SK-N-SH (cell line): ENCODE measurements at regions not wholly inside any gene's neighbourhood (a gene's known extent, or its start where the extent isn't known, plus 50 kb on each side); places are given as distances from the start of the nearest gene placed in this dataset.

Source experiments
- EP300 ChIP-seq, 2 experiments: IDR thresholded peaks; 2 replicates each; pipeline versions ENCODE4 v1.4.0 to v1.6.1; 2012; ENCODE audit warnings: borderline replicate concordance in 1 of 2, low read depth in 1 of 2, low read length in 1 of 2
- FOXJ3 ChIP-seq: sonication (generic); formaldehyde crosslinking; IDR thresholded peaks from 2 replicates; pipeline ENCODE4 v1.5.1; 2020; ENCODE audit warnings: mild to moderate bottlenecking, missing genetic modification reagents
- GABPA ChIP-seq: IDR thresholded peaks from 2 replicates; pipeline ENCODE4 v1.4.0; 2012; ENCODE audit warnings: low read depth, mild to moderate bottlenecking
- MXI1 ChIP-seq: IDR thresholded peaks from 2 replicates; pipeline ENCODE4 v1.6.1; 2012; ENCODE audit warnings: mild to moderate bottlenecking, low read depth, low read length, improper control_type of control experiment
- POLR2AphosphoS5 ChIP-seq: IDR thresholded peaks from 2 replicates; pipeline ENCODE4 v1.6.1; 2012; ENCODE audit warnings: low read depth, low read length
- TAF1 ChIP-seq: IDR thresholded peaks from 2 replicates; pipeline ENCODE4 v1.6.1; 2012; ENCODE audit warnings: low read depth, mild to moderate bottlenecking, low read length, moderate library complexity, borderline replicate concordance
- TF ChIP-seq, protein P1 (sequence below): fragments of 200-600 bp; sonication (generic); IDR thresholded peaks from 2 replicates; pipeline ENCODE4 v1.6.1; 2017; ENCODE audit warnings: antibody characterized with exemption, mild to moderate bottlenecking, moderate library complexity

DNA sequence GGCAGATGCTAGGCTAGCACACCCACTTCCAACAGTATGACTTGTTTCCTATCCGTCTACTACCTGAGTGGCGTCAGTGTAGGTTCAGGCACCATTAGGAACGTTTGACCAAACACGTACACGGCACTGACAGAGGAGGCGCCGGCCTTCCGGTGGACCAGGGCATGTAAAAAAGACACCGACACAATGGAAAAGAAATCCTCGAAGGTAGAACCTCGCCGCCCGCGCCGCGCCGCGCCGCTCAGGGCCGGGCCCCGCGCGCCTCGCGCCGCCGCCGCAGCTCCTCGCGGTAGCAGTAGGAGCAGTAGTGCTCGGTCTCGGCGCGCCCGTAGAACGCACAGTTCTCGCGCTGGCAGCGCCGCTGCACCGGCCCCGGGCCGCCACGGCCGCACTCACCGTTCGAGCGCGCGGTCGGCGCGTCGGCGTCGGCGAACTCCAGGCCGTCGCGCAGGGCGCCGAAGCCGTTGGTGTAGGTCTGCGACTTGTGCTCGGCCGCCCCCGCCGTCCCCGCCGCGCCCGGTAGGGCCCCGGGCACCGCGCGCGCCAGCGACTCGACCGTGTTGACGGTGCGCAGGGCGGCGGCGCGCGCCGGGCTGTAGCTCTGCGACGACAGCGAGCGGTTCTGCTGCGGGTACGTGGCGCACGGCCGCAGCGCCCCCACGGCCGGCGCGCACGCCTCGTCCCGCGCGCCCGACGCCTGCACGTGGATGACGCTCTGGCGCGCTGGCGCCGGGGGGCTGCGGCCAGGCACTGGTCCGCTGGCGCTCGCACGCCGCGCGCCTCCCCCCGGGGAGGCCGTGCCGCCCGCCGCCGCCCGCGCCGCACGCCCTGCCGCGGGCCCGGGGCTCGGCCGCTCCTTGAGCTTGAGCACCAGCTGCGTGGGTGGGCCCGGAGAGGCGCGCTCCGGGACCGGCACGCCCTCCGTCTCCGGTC, 156.7 kb downstream of the KLF13 start:
- no peak for TF ChIP-seq TAF1
- no peak for TF ChIP-seq POLR2AphosphoS5
- TF ChIP-seq EP300 (IDR thresholded peaks at IDR 0.05; ENCODE audit: borderline replicate concordance in 1 of 2, low read depth in 1 of 2, low read length in 1 of 2): no peak
- TF ChIP-seq, protein P1, sequence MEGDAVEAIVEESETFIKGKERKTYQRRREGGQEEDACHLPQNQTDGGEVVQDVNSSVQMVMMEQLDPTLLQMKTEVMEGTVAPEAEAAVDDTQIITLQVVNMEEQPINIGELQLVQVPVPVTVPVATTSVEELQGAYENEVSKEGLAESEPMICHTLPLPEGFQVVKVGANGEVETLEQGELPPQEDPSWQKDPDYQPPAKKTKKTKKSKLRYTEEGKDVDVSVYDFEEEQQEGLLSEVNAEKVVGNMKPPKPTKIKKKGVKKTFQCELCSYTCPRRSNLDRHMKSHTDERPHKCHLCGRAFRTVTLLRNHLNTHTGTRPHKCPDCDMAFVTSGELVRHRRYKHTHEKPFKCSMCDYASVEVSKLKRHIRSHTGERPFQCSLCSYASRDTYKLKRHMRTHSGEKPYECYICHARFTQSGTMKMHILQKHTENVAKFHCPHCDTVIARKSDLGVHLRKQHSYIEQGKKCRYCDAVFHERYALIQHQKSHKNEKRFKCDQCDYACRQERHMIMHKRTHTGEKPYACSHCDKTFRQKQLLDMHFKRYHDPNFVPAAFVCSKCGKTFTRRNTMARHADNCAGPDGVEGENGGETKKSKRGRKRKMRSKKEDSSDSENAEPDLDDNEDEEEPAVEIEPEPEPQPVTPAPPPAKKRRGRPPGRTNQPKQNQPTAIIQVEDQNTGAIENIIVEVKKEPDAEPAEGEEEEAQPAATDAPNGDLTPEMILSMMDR: no peak
- TF ChIP-seq FOXJ3 (CRISPR knock-in tag): no peak
- TF ChIP-seq GABPA: no peak
- TF ChIP-seq MXI1: no peak
